ENCODE measurements at regions not wholly inside any gene's neighbourhood (a gene's known extent, or its start where the extent isn't known, plus 50 kb on each side); places are given as distances from the start of the nearest gene placed in this dataset.

- ChIA-PET POLR2A (no interaction called here), CTCF (no interaction called here)
- Histone ChIP-seq H3K27me3 (replicated peaks; ENCODE audit: control insufficient read depth, insufficient read depth, low read length) (no peaks in the 10 kb centered on the region), H3K9me3 (no peaks in the 10 kb centered on the region), H3K36me3 (ENCODE audit: control insufficient read depth, insufficient read depth, low read length) (no peaks in the 10 kb centered on the region), H3K4me3 (ENCODE audit: low read depth, low read length) (no peak overlapping the region), H3K4me1 (no peaks in the 10 kb centered on the region)
- intact Hi-C loops (cut with micrococcal nuclease; ENCODE audit: unreplicated experiment), result no loop called here
- Mint-ChIP-seq H3K27ac (ENCODE audit: unreplicated experiment) (no peak overlapping the region), H3K9me3 (ENCODE audit: unreplicated experiment) (no peaks in the 10 kb centered on the region), H3K27me3 (ENCODE audit: insufficient read depth, unreplicated experiment) (no peaks in the 10 kb centered on the region), H3K4me3 (ENCODE audit: unreplicated experiment) (no peak overlapping the region), H3K36me3 (ENCODE audit: insufficient read depth, unreplicated experiment) (no peaks in the 10 kb centered on the region), H3K4me1 (ENCODE audit: low read depth, unreplicated experiment) (no peaks in the 10 kb centered on the region)
- TF ChIP-seq CTCF (IDR thresholded peaks at IDR 0.05; ENCODE audit: insufficient read depth in 1 of 2, low read depth in 1 of 2, low read length in 1 of 2, severe bottlenecking in 1 of 2, unreplicated experiment in 1 of 2), result no peak
- no peak for DNase-seq
- BruUV-seq (replicated peaks), result no TSS peak
Measured at GRCh38 chr14:28052251-28052650, 714.3 kb upstream of the FOXG1 start.

- BruUV-seq (replicated peaks), result no TSS peak
- Histone ChIP-seq H3K4me3 (ENCODE audit: low read depth, low read length) (no peak overlapping the region), H3K36me3 (ENCODE audit: control insufficient read depth, insufficient read depth, low read length) (no peaks in the 10 kb centered on the region), H3K9me3 (no peaks in the 10 kb centered on the region), H3K27me3 (replicated peaks; ENCODE audit: control insufficient read depth, insufficient read depth, low read length) (no peaks in the 10 kb centered on the region), H3K4me1 (no peaks in the 10 kb centered on the region)
- no peak for DNase-seq
- Mint-ChIP-seq H3K36me3 (ENCODE audit: insufficient read depth, unreplicated experiment) (no peaks in the 10 kb centered on the region), H3K4me1 (ENCODE audit: low read depth, unreplicated experiment) (no peaks in the 10 kb centered on the region), H3K4me3 (ENCODE audit: unreplicated experiment) (no peak overlapping the region), H3K9me3 (ENCODE audit: unreplicated experiment) (no peaks in the 10 kb centered on the region), H3K27ac (ENCODE audit: unreplicated experiment) (no peak overlapping the region), H3K27me3 (ENCODE audit: insufficient read depth, unreplicated experiment) (no peaks in the 10 kb centered on the region)
- intact Hi-C loops (cut with micrococcal nuclease; ENCODE audit: unreplicated experiment), result no loop called here
- TF ChIP-seq CTCF (IDR thresholded peaks at IDR 0.05; ENCODE audit: insufficient read depth in 1 of 2, low read depth in 1 of 2, low read length in 1 of 2, severe bottlenecking in 1 of 2, unreplicated experiment in 1 of 2), result no peak
- CTCF ChIA-PET, result no interaction called here
- POLR2A ChIA-PET, result no interaction called here
Measured at GRCh38 chr14:28055008-28055407, 711.6 kb upstream of the FOXG1 start.

DNA sequence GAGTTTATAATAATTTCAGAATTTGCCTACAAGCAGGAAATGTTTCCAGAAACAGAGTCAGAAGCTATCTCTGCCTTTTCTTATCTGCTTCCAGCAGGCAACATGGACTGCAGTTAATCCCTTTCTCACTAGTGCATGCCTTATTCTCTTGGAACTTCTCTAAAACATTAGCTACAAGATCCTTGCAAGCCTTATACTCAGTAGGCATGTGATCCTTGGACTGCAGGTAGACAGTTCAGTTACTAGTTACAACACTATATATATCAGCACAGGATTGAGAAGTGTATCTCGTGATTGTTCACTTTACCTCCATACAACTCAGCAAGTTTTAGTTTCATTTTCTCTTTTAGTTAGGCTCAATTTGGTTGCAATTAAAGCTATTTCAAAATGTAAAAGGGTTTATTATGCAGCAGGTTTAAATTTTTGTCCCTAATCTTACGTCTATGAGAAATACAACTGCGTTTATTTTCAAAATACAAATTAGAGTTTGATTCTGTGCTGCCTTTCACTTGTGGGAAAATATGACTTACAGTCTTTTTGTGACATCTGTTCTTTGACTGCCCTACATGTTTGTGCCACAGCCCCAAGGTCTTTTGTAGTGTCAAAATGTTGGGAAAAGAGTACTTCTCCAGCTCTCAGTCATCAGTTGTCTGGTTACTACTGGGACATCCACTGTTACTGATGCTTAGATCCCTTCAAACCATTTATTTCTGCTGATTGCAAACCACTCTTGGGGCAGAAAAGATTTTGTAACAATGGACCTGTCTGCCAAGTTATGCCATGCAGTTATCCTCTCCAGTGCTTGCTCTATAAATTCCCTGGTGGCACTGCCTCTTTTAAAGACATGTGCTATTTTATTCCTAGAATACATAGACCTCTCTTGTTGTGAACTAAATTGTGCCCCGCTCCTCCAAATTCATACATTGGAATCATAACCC is 709.0 kb upstream of the FOXG1 start:
- H3K9me3 ChIP-seq, result no peaks in the 10 kb centered on the region
- no peaks in the 10 kb centered on the region for H3K27me3 Mint-ChIP-seq (ENCODE audit: insufficient read depth, unreplicated experiment)
- TF ChIP-seq CTCF (IDR thresholded peaks at IDR 0.05; ENCODE audit: insufficient read depth in 1 of 2, low read depth in 1 of 2, low read length in 1 of 2, severe bottlenecking in 1 of 2, unreplicated experiment in 1 of 2), result no peak
- intact Hi-C loops (cut with micrococcal nuclease; ENCODE audit: unreplicated experiment), result no loop called here
- DNase-seq, result no peak
- H3K9me3 Mint-ChIP-seq (ENCODE audit: unreplicated experiment), result no peaks in the 10 kb centered on the region
- H3K36me3 ChIP-seq (ENCODE audit: control insufficient read depth, insufficient read depth, low read length), result no peaks in the 10 kb centered on the region
- no peak overlapping the region for H3K4me3 ChIP-seq (ENCODE audit: low read depth, low read length)
- H3K36me3 Mint-ChIP-seq (ENCODE audit: insufficient read depth, unreplicated experiment), result no peaks in the 10 kb centered on the region
- BruUV-seq (replicated peaks), result no TSS peak
- H3K27ac Mint-ChIP-seq (ENCODE audit: unreplicated experiment), result no peak overlapping the region
- H3K4me3 Mint-ChIP-seq (ENCODE audit: unreplicated experiment), result no peak overlapping the region
- CTCF ChIA-PET, result no interaction called here
- POLR2A ChIA-PET, result no interaction called here
- no peaks in the 10 kb centered on the region for H3K27me3 ChIP-seq (replicated peaks; ENCODE audit: control insufficient read depth, insufficient read depth, low read length)
- no peaks in the 10 kb centered on the region for H3K4me1 ChIP-seq
- no peaks in the 10 kb centered on the region for H3K4me1 Mint-ChIP-seq (ENCODE audit: low read depth, unreplicated experiment)

Measured in Caco-2 (cell line).